Stimulated activated CD8-positive, alpha-beta memory T cell treated with anti-CD3 and anti-CD28 coated beads, Interleukin-15, amount 100 ng/mL, for 1 hour (primary cell): ENCODE measurements at regions not wholly inside any gene's neighbourhood (a gene's known extent, or its start where the extent isn't known, plus 50 kb on each side); places are given as distances from the start of the nearest gene placed in this dataset.
"Not testable (repeated sequence)": the region's sequence is repeated elsewhere in the genome, so short reads cannot be mapped to it uniquely, and the experiment has no call there.

Experiments used
- DNase-seq: peaks from one replicate; pipeline ENCODE4 v3.0.0-alpha.2; 2020; ENCODE audit warnings: low read depth

DNA sequence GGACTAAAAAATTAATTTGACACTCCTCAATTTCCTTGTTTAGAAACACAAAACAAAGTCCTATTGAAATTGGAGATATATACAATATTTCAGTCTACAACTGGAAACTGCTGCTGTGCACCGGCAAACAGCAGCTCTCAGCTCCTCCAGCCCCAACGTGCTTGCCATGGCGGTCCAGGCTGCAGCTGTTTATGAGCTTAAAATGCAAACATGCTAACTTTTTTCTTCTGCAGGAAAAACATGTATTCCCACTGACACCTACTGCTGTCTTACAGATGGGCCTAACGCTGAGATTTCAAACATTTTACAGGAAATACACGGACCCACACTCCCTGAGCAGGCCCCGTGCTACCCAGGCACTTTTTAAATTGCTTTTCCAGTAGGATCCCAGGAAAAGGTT is 195.5 kb downstream of the BCL11A start:
- DNase-seq = no peak

GRCh38 chr2:60356346-60356745 is 197.1 kb downstream of the BCL11A start:
- no peak for DNase-seq

- no peak for DNase-seq
Observed at GRCh38 chr2:60355849-60356261, 197.6 kb downstream of the BCL11A start.

GRCh38 chr2:60354713-60355112 is 198.7 kb downstream of the BCL11A start:
- DNase-seq = no peak

- no peak for DNase-seq
Observed at GRCh38 chr2:60353863-60354262, 199.6 kb downstream of the BCL11A start.

GRCh38 chr2:60353406-60353800 is 200.1 kb downstream of the BCL11A start:
- DNase-seq = no peak

DNA sequence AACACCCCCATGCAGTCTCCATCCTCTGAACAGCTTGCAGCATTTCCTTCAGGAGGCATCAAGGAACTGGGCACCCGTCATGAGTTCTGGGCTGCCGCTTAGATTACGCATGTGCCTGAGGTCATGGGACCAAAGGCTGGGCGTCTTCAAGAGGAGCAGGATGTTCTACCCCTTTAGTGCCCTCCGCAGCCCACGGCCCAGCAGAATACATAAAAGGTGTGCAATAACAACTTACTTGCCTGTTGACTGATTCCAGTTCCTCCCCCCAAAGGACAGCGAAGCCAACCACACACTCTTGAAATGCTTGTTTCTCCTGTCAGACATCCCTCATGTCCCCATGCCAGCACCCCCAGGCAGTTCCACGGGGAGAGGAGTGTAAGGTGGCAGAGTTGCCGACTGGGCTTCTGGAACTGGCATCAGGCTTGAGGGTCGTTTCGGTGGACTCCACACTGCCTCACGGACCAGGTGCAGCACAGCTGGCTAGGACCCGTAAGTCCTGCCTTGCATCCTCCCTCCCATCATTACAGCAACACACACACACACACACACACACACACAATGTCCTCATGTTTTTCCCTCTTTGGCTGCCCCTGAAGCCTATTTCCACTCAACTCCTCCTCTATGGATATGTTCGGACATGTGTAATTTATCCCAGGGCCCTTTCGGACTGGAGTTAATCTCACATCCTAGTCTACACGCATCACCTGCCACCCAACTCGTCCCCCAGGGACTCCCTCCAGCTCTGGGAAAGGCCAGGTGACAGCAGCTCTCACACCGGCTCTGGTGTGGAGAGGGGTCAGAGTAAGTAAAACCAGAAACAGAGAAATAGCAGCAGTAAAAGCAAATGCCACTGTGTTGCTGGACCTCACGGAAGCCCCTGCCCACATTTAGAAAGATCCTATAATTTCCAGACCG is 200.7 kb downstream of the BCL11A start:
- DNase-seq = no peak

- DNase-seq = no peak
Observed at GRCh38 chr2:60351802-60352201, 201.7 kb downstream of the BCL11A start.

GRCh38 chr2:60351321-60351720 is 202.1 kb downstream of the BCL11A start:
- no peak for DNase-seq

GRCh38 chr2:60350791-60351190 is 202.7 kb downstream of the BCL11A start:
- DNase-seq = no peak

DNA sequence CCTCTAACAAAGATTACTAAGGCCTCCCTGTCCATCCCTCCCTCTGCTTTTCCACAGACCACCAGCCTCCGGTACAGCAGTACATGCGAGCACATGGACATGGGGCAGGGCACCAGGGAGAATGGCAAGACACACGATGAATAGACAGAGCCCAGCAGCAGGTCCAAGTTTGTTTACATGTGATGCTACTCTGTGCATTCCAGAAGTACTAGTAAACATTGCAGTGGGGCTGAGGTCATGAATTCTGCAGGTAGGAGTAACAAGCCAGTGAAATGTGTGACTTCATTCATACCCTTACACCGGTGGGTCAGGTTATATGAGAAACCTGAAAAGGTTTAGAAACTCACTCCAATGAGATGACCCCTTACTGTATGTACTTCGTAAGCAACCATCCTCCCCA is 205.7 kb downstream of the BCL11A start:
- DNase-seq = no peak

GRCh38 chr2:60342491-60342890 is 211.0 kb downstream of the BCL11A start:
- DNase-seq = not testable (repeated sequence)

- DNase-seq = no peak
Observed at GRCh38 chr2:60341151-60341550, 212.3 kb downstream of the BCL11A start.

DNA sequence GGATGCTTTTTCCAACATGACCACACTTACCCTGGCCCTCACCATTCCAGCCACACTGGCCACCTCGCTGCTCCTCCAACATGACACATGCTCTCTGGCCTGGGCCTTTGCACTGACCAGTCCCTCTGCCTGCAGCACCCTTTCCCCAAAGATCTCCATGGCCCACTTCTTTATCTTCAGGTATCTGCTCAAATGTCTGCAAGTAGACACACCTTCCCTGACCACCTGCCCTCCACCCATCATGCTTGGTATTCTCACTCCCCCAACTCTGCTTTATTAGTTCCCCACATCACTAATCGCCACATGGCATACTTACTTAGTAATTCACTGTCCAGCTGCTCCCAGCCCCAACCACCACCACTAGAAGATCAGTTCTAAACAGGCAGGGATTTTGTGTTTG is 214.2 kb downstream of the BCL11A start:
- DNase-seq = no peak

GRCh38 chr2:60337142-60337497 is 216.3 kb downstream of the BCL11A start:
- DNase-seq = no peak

DNA sequence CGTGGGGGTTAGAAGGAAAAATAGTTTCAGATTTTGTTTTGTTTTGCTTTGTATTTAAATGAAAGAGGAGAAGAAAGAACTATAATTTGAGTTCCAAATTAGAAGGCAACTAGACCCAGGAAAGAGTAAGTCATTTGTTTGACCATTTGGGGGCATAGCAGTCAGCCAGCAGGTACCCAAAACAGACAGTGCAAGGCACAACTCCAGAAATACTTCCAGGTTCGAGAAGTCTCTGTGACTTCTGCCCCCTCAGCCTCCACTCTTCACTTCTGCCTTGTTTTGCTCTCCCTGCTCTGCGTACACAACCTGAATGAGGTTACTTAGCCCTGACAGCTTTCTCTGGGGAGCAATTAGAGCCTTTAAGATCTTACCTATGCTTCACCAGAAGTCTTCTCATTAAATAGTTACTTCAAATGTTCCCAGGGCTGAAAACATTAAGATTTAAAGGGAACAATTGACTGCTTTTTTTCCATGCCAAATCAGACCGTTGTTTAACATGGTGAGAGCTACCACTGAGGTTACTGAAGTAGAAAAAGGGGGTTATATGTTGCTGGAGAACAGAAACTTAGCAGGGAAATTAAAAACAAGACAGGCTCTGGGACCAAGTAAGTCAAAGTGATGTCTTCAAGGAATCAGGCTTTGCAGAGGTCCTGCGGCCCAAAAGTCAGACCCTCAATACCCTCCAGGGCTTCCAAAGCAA is 216.9 kb downstream of the BCL11A start:
- no peak for DNase-seq

DNA sequence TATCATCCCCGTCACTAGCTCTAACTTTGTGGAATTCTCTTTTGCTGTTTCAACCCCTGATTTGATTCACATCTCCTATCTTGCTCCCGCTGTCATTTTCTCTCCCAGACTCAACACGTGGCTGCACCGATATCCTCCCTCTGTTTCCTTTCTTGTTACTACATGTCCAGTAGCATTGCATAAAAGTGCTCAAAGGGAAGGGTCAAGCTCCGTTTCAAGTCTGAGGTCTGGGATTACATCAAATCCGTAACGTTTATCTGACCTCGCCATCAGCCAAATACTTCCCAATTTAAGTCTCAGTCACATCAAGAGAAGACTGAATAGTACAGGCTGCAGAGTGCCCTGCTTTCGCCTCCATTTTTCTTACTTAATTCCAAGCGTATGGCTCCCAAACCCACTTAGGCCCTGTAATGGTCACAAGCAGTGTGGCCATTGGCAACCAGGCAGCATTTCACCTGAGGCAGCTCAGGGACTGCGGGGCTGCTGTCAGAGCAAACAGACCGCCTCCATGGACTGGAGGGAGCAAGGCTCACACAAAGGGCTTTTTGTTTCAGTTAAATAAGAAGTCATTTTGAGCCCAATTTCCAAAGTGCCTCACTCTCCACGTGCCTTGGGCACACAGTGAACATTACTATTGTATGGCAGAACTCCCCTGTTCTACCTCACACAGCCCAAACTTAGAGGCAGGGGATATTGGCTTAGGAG is 217.8 kb downstream of the BCL11A start:
- DNase-seq = no peak

DNA sequence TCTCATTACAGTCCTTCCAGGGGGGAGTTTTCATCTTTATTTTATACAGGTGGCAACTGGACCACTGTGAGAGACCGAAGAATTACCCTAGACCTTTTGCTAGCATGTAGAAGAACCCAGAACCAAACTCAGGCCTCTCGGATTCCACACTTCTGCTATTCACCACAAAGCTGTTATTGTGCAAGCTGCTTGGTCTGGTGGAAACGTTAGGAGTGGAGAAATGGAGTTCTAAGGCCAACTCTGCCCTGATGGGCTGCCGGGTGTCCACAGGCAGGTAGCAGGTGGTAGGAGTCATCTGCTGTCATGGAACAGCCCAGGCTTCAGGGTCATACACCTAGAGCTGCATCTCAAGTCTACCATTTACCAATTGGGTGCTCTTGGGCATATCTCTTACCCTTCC is 218.8 kb downstream of the BCL11A start:
- DNase-seq = no peak

DNA sequence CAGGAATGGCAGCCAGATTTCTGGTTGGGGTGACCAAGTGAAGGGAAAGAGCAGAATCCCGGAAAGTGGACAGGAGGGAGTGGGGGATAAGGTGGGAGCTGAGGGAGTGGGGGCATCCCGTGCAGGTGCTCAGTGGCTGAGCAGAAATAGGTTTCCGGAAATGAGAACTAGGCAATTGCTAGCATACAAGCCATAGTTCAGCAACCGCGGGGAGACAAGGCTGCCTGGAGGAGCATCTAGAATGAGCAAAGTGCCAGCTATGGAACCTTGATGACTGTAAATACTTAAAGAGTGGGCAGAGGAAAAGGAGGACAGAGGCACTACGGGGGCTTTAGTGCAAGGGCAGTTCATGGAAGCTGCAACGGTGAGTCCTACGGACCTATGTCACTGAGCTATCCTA is 220.2 kb downstream of the BCL11A start:
- DNase-seq = no peak

DNA sequence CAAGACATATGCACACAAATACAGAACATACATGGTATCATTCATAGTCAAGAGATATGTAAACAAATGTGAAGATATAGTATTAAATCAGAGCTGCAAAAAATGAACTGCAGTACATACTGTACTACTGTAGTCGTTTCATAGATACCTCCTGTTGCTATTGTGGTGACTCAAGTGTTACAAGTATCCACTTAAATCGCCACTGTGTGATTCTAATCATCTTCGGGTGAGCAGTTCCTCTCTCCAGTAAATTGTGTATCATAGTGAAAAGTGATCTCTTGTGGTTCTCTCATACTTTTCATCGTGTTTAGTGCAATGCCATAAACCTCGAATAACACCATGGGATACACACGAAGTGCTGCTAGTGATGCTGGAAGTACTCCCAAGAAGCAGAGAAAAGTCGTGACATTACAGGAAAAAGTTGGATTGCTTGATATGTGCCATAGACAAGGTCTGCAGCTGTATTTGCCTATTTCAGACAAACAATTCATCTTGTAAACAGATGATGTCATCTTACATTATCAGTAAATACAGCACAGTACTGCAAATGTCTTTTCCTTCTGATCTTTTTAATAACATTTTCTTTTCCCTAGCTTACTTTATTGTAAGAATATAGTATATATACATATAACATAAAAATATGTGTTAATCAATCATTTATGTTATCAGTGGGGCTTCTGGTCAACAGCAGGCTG is 222.2 kb downstream of the BCL11A start:
- DNase-seq = no peak

DNA sequence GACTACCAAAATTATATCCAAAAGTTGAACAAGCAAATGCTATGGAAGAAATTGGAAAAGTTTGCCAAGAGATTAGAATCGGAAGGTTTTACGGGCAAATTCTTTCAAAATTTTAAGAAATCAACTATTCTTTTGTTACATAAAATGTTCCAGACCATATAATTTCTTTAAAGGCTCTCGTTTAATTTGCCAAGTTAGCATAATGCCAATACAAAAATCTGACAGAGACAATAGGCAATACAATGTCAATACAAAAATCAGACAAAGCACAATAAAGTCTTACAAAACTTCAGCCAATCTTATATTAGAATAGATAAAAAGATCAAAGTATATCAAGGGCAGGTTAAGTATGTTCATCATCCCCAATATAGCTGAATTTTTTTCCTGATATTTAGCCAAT is 224.2 kb downstream of the BCL11A start:
- no peak for DNase-seq

- DNase-seq = no peak
Observed at GRCh38 chr2:60324536-60324935, 228.9 kb downstream of the BCL11A start.
